ENCODE measurements at regions not wholly inside any gene's neighbourhood (a gene's known extent, or its start where the extent isn't known, plus 50 kb on each side); places are given as distances from the start of the nearest gene placed in this dataset.

DNA sequence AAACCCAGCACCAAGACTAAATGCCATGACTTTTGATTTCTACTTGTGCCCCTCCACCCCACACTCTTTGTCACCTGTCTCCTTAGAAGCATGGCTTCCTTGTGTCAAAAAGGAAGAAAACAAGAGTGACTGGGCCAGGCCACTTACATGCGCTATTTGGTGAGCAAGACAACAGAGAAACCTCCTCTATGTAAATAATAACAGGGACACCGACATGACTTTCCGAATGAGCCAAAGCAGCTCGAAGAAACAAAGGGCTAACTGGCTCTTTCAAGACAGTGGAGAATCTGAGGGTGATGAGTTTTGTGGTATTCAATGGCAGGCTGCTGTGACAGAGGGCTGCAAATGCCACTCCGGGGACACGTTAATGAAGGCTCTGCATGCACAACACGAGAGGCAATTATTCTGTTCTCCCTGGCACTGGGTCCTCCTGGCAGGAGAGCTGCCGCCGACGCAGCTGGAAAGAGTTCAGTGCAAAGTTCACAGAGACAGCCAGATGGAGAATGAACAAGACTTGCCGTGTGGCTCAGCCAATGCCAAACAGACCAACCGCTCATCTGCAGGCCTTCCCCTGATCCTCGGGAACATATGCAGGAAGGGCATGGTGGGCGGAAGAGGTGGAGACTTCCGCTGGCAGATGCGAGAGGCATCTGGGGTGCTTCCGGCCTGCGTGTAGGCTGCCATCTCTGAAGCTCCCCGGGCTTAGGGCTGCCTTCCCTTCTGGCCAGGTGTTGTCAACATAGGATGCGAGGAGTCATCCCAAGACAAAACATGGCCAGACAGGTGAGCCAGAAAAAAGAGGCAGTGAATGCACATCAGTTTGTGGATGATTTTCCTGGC lies 59.1 kb upstream of the SMNDC1 start:
- TF ChIP-seq POLR2A (IDR thresholded peaks at IDR 0.05) (no peak), CTCF (IDR thresholded peaks at IDR 0.05) (no peak)

Measured in thyroid gland (tissue), 4 donors.